ENCODE measurements at regions not wholly inside any gene's neighbourhood (a gene's known extent, or its start where the extent isn't known, plus 50 kb on each side); places are given as distances from the start of the nearest gene placed in this dataset.

DNA sequence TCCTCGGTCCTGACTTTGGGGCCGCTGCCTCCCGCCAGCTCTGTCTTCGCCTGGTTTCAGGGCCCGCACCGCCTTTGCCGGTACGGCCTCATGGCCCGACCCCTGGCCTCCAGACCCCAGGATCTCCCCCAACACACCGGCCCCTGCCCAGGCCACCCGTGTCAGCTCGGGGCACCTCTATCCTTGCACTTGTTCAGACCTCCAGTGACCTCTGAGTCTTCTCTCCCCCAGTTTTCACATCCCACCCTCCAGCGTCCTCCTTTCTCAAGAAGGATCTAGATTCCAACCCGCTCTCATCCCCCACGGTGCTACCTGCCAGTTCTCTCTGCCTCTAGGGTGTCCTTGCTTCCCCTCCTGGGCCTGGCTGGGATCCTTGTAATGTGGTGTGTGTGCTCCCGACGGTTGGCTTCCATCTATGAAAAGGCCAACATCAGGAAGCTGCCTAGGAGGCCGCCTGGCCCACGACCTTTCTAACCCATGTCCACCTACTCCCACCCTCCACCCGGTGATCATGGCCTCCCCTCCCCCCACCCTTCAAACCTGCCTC, 61.1 kb downstream of the SPATA31C2 start:
- no peak for DNase-seq

DNA sequence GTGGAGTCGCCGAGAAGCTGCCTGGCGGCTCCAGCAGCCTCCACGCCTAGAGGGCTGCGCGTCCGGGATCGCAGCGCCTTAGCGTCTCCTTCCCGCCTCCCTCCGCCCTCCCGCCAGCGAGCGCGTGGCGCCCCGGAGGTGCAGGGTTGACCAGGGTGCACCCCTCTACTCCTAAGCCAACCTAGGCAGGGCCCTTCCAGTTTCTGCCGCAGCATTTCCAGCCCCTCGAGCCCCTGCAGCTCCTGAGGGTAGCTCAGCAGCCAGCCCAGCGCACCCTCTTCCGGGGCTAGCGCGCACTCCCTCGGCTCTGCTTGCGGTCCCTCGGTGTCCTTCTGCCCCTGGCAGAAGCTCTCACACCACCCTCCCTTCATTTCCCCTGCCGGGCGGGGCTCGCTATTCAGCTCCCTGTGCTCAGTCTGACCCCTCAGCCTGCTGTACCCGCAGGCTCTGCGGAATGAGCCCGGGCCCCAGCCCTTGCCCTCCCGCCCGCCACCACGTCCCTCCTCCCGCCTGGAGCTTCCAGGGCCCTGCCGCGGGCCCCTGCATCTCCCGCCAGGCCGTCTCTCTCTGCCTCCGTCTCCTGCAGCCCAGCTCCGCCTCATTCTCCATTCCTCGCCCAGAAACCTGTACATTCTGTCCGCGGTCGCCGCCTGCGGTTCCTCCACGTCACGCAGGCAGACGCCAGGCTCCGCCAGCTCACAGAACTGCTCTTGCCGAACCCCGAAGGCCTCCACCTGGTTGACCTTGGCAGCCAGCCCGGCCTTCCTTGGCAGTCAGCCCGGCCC, 61.8 kb downstream of the SPATA31C2 start:
- DNase-seq, result peak; percentile 59

DNA sequence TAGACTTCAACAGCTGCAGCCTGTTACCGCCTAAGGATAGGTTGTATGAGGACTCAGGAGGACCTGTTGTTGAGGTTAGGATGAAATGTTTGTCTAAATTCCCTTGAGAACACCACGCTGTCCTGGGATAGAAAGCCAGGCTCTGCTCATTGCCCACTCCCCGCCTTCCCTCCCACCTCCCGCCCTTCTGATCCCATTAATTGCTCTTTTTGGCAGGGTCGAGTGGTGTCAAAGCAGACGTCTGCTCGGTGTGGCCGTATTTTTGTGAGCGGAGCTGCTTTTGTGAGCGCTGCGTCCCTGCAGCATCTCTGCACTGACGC, 62.3 kb downstream of the SPATA31C2 start:
- DNase-seq, result no peak

DNA sequence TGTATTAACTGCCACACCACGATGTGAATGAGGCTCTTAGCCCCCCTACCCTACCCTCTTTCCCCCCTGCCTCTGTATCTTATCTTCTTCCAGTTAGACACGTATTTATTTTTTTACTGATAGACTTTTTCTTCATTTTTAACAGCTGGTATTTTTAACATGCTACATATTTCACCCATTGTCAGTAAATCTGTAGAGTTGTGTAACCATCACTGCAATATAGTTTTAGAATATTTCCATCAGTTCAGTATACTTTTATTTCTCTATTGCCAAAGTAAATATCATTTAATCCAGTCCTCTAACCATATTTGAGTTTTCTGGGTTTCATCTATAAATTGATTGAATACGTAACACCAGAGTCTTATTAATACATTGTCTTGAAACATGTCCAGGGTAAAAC, 62.8 kb downstream of the SPATA31C2 start:
- no peak for DNase-seq

DNA sequence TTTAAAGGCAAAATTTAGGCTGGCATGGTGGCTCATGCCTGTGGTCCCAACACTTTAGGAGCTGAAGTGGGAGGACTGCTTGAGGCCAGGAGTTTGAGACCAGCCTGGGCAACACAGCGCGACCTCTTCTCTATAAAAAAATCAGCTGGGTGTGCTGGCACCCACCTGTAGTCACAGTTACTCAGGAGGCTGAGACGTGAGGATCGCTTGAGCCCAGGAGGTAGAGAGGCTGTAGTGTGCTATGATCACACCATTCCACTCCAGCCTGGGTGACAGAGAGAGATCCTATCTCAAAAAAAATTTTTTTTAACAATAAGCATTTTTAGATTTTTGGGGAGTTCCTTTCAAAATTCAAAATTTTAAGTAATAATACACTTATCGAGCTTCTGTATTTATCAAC, 63.3 kb downstream of the SPATA31C2 start:
- no peak for DNase-seq

DNA sequence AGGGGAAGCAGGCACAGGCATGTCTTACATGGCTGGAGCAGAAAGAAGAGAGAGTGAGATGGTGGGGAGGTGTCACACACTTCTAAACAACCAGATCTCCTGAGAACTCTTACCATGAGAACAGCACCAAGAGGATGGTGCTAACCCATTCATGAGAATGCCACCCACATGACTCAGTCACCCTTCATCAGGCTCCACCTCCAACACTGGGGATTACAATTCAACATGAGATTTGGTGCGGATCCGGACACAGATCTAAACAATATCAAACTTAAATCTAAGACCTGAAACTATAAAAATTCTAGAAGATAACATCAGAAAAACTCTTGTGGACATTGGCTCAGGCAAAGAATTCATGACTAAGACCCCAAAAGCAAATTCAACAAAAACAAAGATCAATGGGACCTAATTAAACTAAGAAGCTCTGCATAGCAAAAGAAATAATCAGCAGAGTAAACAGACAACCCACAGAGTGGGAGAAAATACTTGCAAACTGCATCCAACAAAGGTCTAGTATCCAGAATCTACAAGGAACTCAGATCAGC, 65.4 kb downstream of the SPATA31C2 start:
- no peak for DNase-seq

DNA sequence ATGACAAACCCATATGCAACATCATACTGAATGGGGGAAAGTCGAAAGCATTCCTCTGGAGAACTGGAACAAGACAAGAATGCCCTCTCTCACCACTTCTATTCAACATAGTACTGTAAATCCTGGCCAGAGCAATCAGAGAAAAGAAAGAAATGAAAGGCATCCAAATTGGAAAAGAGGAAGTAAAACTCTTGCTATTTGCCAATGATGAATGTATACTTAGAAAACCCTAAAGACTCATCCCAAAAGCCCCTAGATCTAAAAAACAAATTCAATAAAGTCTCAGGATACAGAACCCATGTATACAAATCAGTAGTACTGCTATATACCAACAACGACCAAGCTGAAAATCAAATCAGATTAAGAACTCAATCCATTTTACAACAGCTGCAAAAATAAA, 66.9 kb downstream of the SPATA31C2 start:
- DNase-seq, result no peak

DNA sequence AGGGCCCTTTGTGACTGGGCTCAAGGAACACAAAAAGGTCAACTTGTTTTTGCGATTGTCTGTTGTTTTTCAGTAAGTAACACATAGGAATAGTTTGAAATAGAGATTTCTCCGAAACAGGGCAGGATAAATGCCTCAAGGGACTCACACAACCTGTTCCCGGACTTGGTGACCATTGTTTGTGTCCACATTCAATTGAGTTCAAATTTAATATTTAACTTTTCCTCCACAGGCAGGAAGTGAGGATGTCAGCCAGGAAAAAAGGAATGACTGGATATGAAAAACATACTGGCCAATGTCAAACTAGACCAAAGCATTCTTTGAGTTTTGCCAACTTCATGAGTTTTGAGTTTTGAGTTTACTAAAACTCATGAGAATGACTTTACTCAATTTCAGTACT, 72.7 kb downstream of the SPATA31C2 start:
- no peak for DNase-seq

DNA sequence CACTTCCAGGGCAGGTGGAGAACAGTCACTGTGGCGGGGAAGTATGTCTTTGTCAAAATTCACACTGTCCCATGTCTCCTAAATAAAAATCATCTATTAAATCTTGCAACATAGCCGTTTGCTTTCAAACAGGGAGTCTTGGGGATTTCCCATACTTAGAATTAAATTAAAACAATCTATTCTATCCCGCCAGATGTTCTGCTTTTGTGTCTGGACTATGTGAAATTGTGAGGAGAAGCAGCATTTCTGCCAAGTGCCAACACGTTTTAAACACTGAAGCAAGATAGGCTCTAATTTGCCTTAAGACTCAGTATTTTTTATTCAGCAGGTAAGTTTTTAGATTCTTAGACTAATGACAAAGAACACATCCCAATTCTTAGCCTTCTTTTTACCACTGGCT, 73.7 kb downstream of the SPATA31C2 start:
- no peak for DNase-seq

DNA sequence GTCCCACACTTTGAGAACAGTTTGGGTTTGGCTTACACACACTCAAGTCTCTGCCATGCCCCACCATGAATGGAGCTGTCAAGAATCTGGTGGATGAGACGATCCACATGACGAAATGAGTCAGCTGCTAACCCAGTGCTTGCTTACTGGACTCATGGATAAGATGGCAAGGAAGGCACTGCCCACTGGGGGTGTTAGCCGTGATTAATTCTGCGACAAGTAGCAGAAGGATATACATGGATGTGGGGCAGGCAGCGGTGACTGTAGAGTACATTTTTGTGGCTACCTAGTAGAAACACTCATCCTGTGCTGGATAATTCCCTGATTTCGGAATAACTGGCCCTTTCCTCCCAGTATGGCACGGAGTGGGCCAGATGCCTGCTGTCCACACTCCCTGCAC, 77.5 kb downstream of the SPATA31C2 start:
- DNase-seq, result no peak

DNA sequence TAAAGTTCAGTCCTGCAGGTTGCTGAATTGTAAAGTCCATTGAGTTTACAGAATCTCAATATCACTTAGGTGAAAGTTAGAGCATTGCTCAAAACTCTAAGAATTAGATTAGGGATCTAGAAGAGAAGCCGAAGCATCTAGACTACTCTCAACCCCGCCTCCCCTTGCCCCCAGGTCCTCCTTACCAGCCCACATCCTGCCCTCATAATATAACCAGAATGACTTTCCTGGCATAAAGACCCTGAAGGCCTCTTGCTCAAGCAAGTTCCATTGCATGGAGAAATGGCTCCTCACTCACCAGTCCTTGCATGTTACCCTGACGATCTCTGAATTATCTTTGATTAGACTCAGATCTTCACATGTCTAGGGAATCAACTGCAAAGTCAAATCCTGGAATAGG, 78.8 kb downstream of the SPATA31C2 start:
- DNase-seq, result no peak

DNA sequence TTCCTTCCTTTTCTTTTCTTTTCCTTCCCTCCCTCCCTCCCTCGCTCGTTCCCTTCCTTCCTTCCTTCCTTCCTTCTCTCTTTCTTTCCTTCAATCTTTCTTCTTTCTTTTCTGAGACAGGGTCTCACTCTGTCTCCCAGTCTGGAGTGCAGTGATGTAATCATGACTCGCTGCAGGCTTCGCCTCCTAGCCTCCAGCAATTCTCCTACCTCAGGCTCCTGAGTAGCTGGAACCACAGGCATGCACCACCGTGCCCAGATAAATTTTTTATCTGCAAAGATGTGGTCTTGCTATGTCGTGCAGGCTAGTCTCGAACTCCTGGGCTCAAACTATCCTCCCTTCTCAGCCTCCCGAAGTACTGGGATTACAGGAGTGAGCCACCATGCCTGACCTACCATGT, 81.4 kb downstream of the SPATA31C2 start:
- no peak for DNase-seq

DNA sequence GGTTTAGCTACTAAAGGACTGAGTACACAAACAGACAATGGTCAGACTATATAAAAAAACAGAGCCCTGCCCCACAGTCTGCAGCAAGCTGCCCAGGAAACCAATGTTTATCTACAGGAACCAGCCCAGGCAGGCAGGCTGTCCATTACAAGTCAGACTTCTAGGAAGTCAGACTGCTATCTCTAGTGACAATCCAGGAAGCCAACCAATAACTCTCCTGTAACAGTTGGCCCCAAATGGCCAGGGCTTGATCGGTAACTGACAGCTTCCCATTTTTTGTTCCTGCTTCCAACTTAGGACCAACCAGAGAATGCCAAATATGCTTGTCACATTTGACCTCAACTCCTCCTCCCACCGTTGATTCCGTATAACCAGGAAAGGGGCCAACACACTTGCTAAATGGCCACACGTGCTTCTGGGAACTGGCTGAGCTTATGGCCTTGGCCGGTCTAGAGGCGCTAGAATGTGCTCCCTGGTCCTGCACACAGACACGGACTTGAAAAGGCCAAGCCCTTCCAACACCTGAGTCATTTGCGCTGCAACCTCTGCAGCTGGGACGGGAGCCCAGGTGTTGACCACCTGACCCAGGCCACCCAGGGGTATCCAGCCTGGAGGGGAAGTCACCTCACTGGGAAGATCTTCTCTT, 79.6 kb upstream of the CDK20 start:
- no peak for DNase-seq

DNA sequence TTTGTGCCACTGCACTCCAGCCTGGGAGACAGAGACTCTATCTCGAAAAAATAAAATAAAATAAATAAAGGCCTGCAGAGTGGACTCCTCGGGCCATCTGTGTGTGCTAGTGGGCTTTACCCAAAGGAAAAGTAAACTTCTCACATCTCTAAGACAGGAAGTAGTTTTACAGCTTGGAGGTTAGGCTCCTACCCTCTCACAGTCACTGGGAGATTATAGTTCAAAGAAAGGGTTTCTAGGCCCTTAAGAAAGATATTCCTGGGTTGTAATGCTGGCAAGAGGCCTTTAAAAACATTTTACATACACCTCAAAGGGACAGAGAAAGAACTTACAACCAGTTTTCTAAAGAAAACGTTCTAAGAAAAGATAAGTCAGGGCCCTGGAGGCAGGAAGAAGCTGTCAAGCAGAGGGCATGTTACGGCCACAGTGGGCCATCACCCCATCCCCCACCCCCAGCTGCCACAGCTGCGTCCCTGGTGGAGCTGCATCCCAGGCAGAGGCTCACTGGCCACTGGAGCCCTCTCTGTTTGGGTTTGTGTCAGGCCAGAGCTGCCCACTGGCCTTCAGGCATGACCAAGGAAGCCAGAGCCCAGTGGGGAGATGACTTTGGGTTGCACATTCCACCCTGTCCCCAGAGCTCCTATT, 78.1 kb upstream of the CDK20 start:
- no peak for DNase-seq

DNA sequence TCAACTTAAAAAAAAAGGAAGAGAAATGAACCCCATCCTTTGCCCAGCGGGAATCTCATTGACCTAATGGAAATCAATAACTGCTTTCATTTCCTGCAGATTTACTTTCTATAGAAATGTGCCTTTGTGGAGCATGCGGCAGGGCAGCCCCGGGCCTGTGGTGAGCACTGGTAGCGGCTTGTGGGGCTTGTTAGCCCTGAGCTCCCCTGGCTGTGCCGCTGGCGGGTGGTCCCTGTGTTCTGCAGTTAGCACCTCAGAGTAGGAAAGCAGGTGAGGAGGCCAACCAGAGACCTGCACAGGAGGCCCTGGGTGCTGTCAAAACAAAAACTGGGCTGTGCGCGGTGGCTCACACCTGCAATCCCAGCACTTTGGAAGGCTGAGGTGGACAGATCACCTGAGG, 76.8 kb upstream of the CDK20 start:
- no peak for DNase-seq

DNA sequence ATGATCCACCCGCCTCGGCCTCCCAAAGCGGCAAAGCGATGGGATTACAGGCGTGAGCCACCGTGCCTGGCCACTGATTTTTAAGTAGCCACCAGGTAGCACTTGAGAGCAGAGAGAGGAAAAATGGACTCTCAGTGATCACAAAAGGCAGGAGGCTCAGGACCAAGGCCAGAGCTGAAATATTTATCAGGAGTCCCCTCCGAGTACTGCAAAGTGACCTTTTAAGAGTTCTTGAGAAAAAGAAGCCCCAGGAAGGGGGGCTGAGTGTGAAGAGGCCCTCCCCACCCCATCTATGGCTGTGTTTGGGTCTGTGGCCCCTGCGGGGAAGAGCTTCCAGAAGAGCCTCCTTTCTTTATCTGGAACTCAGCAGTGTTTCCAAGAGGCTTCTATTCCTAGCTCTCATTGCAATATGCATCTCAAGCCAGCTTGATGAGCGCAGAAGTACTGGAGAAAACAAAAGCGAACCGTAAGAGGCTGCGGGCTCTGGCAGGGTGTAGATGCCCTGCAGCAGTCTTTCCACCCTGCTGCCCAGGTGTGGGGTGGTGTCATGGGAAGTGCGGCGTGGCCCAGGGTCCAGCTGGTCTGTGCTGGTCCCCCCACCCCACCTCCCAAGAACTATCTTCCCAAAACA, 75.5 kb upstream of the CDK20 start:
- DNase-seq, result no peak

DNA sequence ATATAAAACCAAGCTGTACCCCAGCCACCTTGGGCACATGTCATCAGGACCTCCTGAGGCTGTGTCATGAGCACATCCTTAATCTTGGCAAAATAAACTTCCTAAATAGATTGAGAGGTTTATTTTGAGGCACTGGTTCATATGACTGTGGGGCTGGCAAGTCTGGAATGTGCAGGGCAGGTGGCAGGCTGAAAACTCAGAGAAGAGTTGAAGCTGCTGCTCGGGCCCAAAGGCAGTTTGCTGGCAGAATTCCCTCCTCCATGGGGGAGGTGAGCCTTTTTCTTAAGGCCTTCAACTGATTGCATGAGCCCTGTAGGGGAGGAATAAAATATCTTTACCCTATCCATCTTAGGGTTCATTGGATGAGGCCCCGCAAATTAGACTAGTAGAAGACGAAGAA, 72.2 kb upstream of the CDK20 start:
- DNase-seq, result no peak

DNA sequence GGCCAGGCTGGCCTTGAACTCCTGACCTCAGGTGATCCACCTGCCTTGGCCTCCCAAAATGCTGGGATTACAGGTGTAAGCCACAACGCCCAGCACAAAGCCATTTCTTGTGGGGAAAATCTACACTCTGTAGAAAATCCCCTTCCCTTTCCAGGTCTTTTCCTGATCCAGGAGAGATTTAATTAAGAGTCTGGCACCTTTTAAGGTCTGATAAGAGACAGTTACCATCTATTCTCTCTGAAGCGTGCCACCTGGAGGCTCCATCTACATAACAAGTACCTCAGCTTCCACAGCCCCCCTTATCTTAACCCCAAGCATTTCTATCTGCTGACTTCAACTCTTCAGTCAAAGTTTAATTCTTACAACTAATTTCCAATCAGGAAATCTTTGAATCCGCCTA, 71.4 kb upstream of the CDK20 start:
- no peak for DNase-seq

DNA sequence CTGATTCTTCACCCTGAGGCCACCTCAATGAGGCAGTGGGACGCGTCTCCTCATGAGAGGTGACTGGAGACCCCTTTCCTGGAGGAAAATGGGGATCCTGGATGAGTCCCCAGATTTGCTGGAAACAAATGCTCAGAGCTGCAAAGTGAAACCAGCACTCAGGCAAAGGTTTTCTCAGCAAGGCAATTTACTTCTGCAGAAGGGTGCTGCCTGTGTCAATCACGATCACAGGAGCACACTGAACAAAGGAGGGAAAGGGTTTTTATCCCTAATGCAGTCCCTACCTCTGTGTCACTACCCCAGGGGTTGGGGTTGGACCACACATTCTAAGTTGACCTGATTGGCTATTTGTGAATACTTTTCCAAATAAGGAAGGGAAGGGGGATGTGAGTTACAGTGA, 69.9 kb upstream of the CDK20 start:
- no peak for DNase-seq

DNA sequence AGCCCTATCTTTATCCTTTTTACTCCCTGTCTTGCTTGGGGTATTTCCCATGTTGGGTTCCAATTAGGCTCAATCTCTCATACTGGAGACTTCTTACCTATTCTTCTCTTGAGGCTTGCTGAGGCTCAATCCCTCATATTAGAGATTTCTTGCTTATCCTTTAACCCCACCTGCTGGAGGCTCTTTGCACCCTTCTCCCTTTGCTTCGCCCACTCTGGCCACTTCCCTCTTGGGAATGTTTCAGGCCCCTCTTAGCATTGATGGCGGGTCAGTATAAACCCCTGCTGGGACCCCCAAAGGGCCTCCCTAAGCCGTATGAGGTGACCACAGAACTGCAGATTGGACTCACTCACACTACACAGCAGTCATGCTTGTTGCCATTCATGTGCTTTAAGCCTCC, 69.3 kb upstream of the CDK20 start:
- DNase-seq, result no peak

DNA sequence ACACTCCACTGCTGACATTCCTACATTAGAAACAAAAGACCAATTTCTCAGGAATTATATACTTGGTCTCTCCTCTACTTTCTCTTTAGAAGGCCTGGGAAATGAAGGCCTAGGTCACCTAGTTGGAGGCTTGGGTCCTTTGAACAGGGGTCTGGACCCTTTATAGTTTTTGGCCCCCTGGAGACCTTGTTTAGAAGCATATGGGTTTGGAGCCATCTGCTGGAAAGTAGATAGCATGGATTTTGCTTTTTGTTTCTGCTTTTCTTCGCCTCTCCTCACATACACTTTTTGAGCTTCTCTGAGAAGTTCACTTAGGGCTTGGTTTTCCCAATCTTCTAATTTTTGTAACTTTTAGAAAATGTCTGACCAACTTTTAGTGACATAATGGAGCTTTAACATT, 67.1 kb upstream of the CDK20 start:
- DNase-seq, result no peak

DNA sequence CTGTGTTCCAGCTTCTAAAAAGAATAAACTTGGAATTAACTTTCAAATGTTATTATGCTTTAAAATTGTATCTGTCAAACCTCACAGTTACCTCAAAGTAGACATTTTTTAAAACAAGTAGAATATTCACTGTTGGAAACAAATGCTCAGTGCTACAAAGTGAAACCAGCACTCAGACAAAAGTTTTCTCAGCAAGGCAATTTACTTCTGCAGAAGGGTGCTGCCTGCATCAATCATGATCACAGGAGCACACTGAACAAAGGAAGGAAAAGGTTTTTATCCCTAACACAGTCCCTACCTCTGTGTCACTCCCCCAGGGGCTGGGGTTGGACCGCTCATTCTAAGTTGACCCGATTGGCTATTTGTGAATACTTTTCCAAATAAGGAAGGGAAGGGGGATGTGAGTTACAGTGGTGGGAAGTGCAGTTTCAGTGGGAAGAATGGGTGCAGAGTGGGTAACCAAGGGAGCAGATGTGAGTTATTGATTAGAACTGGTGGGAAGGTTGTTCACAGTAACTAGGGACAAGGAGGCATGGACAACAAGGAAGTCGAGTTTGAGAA, 63.0 kb upstream of the CDK20 start:
- DNase-seq, result no peak

DNA sequence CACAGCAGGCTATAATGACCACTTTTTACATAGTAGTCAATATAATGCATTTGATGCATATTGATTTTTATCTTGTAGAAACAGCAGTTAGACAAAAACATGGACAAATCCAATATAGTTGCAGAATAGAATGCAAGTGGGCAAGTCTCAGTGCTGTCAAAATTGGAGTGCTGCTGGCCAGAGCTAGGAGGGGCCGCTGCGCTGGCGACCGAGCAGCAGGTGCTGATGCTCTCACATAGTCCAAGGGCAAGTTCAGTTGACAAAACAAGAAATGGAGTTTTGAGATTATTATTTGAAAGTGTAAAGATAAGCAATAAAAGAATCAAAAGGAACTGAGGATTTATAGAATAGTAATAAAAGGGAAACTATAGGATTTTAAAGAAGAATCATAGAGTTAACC, 60.6 kb upstream of the CDK20 start:
- DNase-seq, result no peak

Measured in DMS53 (cell line).